ENCODE measurements at regions not wholly inside any gene's neighbourhood (a gene's known extent, or its start where the extent isn't known, plus 50 kb on each side); places are given as distances from the start of the nearest gene placed in this dataset.

DNA sequence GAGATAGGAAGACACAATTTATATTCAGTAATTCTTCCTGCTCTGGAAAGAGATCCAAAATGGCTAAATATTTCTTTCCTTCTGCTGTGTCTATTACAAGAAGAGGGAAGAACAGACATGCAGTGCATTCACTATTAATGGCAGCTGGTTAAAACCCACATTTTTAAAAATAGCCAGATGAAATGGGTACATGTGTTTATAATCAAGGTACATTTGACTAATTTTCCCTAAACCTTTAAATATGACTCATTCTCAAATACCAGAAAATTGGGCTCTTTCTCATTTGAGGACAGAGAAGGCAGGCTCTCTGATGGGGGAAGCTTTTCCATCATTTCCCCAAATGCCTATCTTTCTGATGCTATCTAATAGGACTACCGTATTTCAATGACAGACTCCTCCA is 215.7 kb upstream of the HABP2 start:
- H3K36me3 ChIP-seq (replicated peaks in 1 of 2): no peaks in the 10 kb centered on the region
- no peak for TF ChIP-seq POLR2A (IDR thresholded peaks at IDR 0.05)
- TF ChIP-seq, protein P1, sequence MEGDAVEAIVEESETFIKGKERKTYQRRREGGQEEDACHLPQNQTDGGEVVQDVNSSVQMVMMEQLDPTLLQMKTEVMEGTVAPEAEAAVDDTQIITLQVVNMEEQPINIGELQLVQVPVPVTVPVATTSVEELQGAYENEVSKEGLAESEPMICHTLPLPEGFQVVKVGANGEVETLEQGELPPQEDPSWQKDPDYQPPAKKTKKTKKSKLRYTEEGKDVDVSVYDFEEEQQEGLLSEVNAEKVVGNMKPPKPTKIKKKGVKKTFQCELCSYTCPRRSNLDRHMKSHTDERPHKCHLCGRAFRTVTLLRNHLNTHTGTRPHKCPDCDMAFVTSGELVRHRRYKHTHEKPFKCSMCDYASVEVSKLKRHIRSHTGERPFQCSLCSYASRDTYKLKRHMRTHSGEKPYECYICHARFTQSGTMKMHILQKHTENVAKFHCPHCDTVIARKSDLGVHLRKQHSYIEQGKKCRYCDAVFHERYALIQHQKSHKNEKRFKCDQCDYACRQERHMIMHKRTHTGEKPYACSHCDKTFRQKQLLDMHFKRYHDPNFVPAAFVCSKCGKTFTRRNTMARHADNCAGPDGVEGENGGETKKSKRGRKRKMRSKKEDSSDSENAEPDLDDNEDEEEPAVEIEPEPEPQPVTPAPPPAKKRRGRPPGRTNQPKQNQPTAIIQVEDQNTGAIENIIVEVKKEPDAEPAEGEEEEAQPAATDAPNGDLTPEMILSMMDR (IDR thresholded peaks at IDR 0.05): no peak
- H3K27me3 ChIP-seq: no peaks in the 10 kb centered on the region
- H3K27ac ChIP-seq: no peak overlapping the region
- 71 to 95% (median 90%) methylated on average over 1 of the region's 1 CpG for WGBS, 4 donors
- H3K4me3 ChIP-seq: no peak overlapping the region
- H3K4me1 ChIP-seq (replicated peaks in 1 of 2): no peaks in the 10 kb centered on the region
- intact Hi-C loops (cut with DNase I): no loop called here
- H3K9me3 ChIP-seq (replicated peaks in 1 of 3): no peaks in the 10 kb centered on the region
- no peak for DNase-seq

DNA sequence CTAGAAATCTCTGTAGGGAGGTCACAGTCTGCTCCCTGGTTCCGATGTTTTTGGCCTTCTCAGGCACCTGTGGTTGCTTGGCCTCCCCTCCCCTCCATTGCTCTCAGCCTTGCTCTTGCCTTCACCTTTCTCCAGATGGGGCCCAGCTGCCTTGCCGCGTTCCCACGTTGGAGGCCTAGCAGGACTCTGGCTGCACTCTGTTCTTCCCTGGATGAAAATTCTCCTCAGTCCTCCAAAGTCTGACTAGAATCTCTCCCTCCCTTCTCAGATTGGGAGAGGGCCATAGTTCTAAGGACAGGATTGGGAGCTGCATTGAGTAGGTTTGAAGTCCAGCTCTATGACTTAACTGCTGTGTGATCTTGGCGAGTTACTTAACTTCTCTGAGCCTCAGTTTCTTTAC is 213.7 kb upstream of the HABP2 start:
- intact Hi-C loops (cut with DNase I): no loop called here
- TF ChIP-seq POLR2A (IDR thresholded peaks at IDR 0.05): no peak
- TF ChIP-seq, protein P1 (IDR thresholded peaks at IDR 0.05): no peak
- no peak overlapping the region for H3K4me3 ChIP-seq
- no peak for DNase-seq
- H3K27ac ChIP-seq: no peak overlapping the region
- no peaks in the 10 kb centered on the region for H3K36me3 ChIP-seq (replicated peaks in 1 of 2)
- 88 to 95% (median 92%) methylated on average over 5 of the region's 5 CpGs for WGBS, 4 donors
- no peaks in the 10 kb centered on the region for H3K27me3 ChIP-seq
- H3K9me3 ChIP-seq (replicated peaks in 1 of 3): no peaks in the 10 kb centered on the region
- H3K4me1 ChIP-seq (replicated peaks in 1 of 2): no peaks in the 10 kb centered on the region

DNA sequence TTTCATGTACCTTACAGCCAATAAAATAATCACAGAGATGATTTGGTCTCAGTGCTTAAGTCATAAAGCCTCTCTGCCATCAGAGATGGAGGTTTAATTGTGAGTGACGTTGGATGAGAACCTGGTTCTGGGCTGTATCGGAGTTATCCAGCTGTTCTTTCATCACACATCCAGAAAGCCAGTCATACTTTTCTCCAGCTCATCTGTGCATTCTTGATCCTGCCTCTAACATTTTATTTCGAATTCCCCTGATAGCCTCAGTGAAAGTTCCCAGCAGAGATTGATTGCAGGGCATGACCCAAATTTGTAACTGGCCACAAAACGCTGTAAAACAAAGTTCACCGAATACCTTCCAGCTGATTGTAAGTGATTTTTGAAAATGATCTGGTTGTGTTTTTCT is 212.6 kb upstream of the HABP2 start:
- H3K36me3 ChIP-seq (replicated peaks in 1 of 2): no peaks in the 10 kb centered on the region
- H3K27ac ChIP-seq: no peak overlapping the region
- TF ChIP-seq POLR2A (IDR thresholded peaks at IDR 0.05): no peak
- TF ChIP-seq, protein P1 (IDR thresholded peaks at IDR 0.05): no peak
- no peak overlapping the region for H3K4me3 ChIP-seq
- no peaks in the 10 kb centered on the region for H3K4me1 ChIP-seq (replicated peaks in 1 of 2)
- H3K27me3 ChIP-seq: no peaks in the 10 kb centered on the region
- intact Hi-C loops (cut with DNase I): no loop called here
- 57 to 72% (median 68%) methylated on average over 5 of the region's 5 CpGs for WGBS, 4 donors
- DNase-seq: no peak
- no peaks in the 10 kb centered on the region for H3K9me3 ChIP-seq (replicated peaks in 1 of 3)

DNA sequence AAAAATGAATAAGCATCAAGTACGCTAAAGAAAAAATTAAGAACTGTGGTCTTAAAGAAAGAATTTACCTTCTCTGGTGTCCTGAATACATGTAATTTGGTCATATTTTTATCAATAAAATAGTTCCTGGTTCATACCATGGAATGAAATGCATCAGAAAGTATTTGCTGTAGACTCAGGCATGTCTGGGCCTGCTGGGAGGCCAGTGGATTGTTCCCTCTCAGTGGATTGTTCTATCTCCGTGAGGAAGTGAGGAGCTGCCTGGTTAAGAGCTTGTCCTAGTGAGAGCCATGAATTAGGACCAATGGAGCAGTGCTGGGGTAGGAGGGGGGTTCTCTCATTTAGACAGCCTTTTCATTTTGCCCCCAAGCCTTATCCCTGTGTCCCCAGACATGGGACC is 211.7 kb upstream of the HABP2 start:
- H3K9me3 ChIP-seq (replicated peaks in 1 of 3): no peaks in the 10 kb centered on the region
- WGBS, 4 donors: 85 to 93% (median 89%) methylated on average over 2 of the region's 2 CpGs
- intact Hi-C loops (cut with DNase I): no loop called here

More for the DNA sequence above, 211.7 kb upstream of the HABP2 start:
- DNase-seq: no peak
- Histone ChIP-seq H3K27me3 (no peaks in the 10 kb centered on the region), H3K4me3 (no peak overlapping the region), H3K27ac (no peak overlapping the region), H3K36me3 (replicated peaks in 1 of 2) (no peaks in the 10 kb centered on the region), H3K4me1 (replicated peaks in 1 of 2) (no peaks in the 10 kb centered on the region)
- no peak for TF ChIP-seq POLR2A (IDR thresholded peaks at IDR 0.05)
- TF ChIP-seq, protein P1 (IDR thresholded peaks at IDR 0.05): no peak
